ENCODE measurements at regions not wholly inside any gene's neighbourhood (a gene's known extent, or its start where the extent isn't known, plus 50 kb on each side); places are given as distances from the start of the nearest gene placed in this dataset.

GRCh38 chr7:142356166-142356565 lies 98.3 kb upstream of the PRSS58 start:
- no peaks in the 10 kb centered on the region for H3K36me3 ChIP-seq (ENCODE audit: control insufficient read depth, insufficient read depth, low read length)
- no peak overlapping the region for H3K14ac ChIP-seq (replicated peaks; ENCODE audit: low read depth, low read length)
- no peaks in the 10 kb centered on the region for H4K20me1 ChIP-seq (ENCODE audit: insufficient read depth, low read length)
- no peaks in the 10 kb centered on the region for H3K9me1 ChIP-seq (ENCODE audit: insufficient read depth, low read length)
- ChIA-PET CTCF (no interaction called here), POLR2A (ENCODE audit: unreplicated experiment) (no interaction called here)
- H2BK5ac ChIP-seq (ENCODE audit: low read depth, low read length, poor library complexity, severe bottlenecking) = no peak overlapping the region
- no peak overlapping the region for H2BK15ac ChIP-seq (ENCODE audit: low read depth, low read length)
- WGBS, 2 experiments (ENCODE audit: extremely low coverage in 2 of 2, insufficient read length in 1 of 2) = no CpG with 5 or more reads among the region's 4 CpGs
- no TSS peak for BruUV-seq (replicated peaks)
- no peak overlapping the region for H4K91ac ChIP-seq (ENCODE audit: insufficient read depth, low read depth, low read length)
- no peak for DNase-seq
- peaks cover 3% of the 10 kb centered on the region for H3K27me3 ChIP-seq (ENCODE audit: control insufficient read depth, insufficient read depth, low read length)
- no peak overlapping the region for H2AK5ac ChIP-seq (ENCODE audit: low read depth, low read length)
- H4K5ac ChIP-seq (ENCODE audit: low read depth, low read length) = no peak overlapping the region
- H3K9ac ChIP-seq (ENCODE audit: low read depth, low read length) = no peak overlapping the region
- H2BK120ac ChIP-seq (ENCODE audit: low read depth, low read length) = no peak overlapping the region
- H3K4me2 ChIP-seq (ENCODE audit: low read depth, low read length) = no peak overlapping the region
- no peak overlapping the region for H2BK20ac ChIP-seq (ENCODE audit: low read depth, low read length)
- H3K4ac ChIP-seq (ENCODE audit: low read depth, low read length) = no peak overlapping the region
- ATAC-seq (ENCODE audit: low read depth) = no peak
- H2AK9ac ChIP-seq (replicated peaks; ENCODE audit: low read depth, low read length, poor library complexity) = no peak overlapping the region
- no peak overlapping the region for H3K56ac ChIP-seq (ENCODE audit: extremely low read depth, insufficient read depth, low read length)
- no peak overlapping the region for H4K8ac ChIP-seq (ENCODE audit: low read depth in 2 of 2, low read length in 2 of 2)
- H3K9me3 ChIP-seq (ENCODE audit: control insufficient read depth, insufficient read depth, low read length) = no peaks in the 10 kb centered on the region
- H3K4me1 ChIP-seq (ENCODE audit: control insufficient read depth, insufficient read depth, low read length) = peaks cover 2% of the 10 kb centered on the region; the same call in 1 of the 2 replicates
- dilution Hi-C loops (cut with HindIII; ENCODE audit: low sequenced_read_pairs, unreplicated experiment) = no loop called here
- in situ Hi-C loops (cut with MboI; ENCODE audit: low sequenced_read_pairs) = no loop called here
- no peak for TF ChIP-seq RAD21 (IDR thresholded peaks at IDR 0.05; ENCODE audit: low read length)
- no peak for TF ChIP-seq FOS (IDR thresholded peaks at IDR 0.05; ENCODE audit: low read depth, low read length)
- TF ChIP-seq RFX5 (IDR thresholded peaks at IDR 0.05; ENCODE audit: low read depth, low read length) = no peak
- no peak for TF ChIP-seq POLR2A (IDR thresholded peaks at IDR 0.05; ENCODE audit: low read depth, low read length)
- TF ChIP-seq CTCF (conservative IDR thresholded peaks at IDR 0.05; ENCODE audit: low read depth, low read length) = no peak
- no peak for TF ChIP-seq ELK1 (IDR thresholded peaks at IDR 0.05; ENCODE audit: borderline replicate concordance, low read depth, low read length)
- TF ChIP-seq CEBPB (IDR thresholded peaks at IDR 0.05; ENCODE audit: low read depth, low read length) = no peak
- H3K79me1 ChIP-seq (ENCODE audit: low read depth in 1 of 2, low read length in 2 of 2) = no peaks in the 10 kb centered on the region
- H2AFZ ChIP-seq (replicated peaks; ENCODE audit: low read length, poor library complexity) = no peak overlapping the region
- H3K18ac ChIP-seq (ENCODE audit: low read depth, low read length) = no peak overlapping the region
- H3K23ac ChIP-seq (ENCODE audit: low read depth, low read length) = no peak overlapping the region
- H3K27ac ChIP-seq (ENCODE audit: insufficient read depth, low read length) = no peak overlapping the region
- no peak overlapping the region for H3K4me3 ChIP-seq (ENCODE audit: insufficient read depth, low read depth, low read length)
- intact Hi-C loops (cut with micrococcal nuclease) = loop anchor here (5.0 kb wide), 1 partner anchor 426 kb away; no protein-coding TSS in a partner anchor
